Esophagus squamous epithelium (tissue), 5 donors: ENCODE measurements at regions not wholly inside any gene's neighbourhood (a gene's known extent, or its start where the extent isn't known, plus 50 kb on each side); places are given as distances from the start of the nearest gene placed in this dataset.

Source experiments
- DNase-seq: peaks from one replicate; lab custom pipeline; 2025; lab: John Stamatoyannopoulos, UW
- H3K27ac ChIP-seq, 4 donors: fragments of 200-600 bp; sonication (generic); one replicate each; pipeline ENCODE4 v1.5.1; 2016 to 2019; ENCODE audit warnings: mild to moderate bottlenecking in 1 of 4
- H3K27me3 ChIP-seq, 4 donors: fragments of 200-600 bp; sonication (generic); 1 replicate in 3 of 4; 2 replicates in 1 of 4; pipeline versions ENCODE4 v1.5.1 to v1.6.0; 2017 to 2021; ENCODE audit warnings: antibody characterized with exemption in 1 of 4
- H3K36me3 ChIP-seq, 3 donors: fragments of 200-600 bp; sonication (generic); one replicate each; pipeline ENCODE4 v1.5.1; 2016 to 2019
- H3K4me1 ChIP-seq, 3 donors: fragments of 200-600 bp; sonication (generic); one replicate each; pipeline ENCODE4 v1.5.1; 2017 to 2019
- H3K4me3 ChIP-seq, 4 donors: fragments of 200-600 bp; sonication (generic); 1 replicate in 3 of 4; 2 replicates in 1 of 4; pipeline ENCODE4 v1.5.1; 2016 to 2019; ENCODE audit warnings: mild to moderate bottlenecking in 2 of 4, moderate library complexity in 1 of 4
- H3K9me3 ChIP-seq, 3 donors: fragments of 200-600 bp; sonication (generic); one replicate each; pipeline ENCODE4 v1.5.1; 2016 to 2019
- CTCF ChIP-seq, 6 experiments: fragments of 450-650 bp in 4 of 6; fragments of 200-600 bp in 2 of 6; sonication (generic) in 2 of 6; IDR thresholded peaks; one replicate each; pipeline ENCODE4 v1.5.1; 2016 to 2019; ENCODE audit warnings: antibody characterized with exemption in 6 of 6, mild to moderate bottlenecking in 4 of 6, moderate library complexity in 4 of 6
- POLR2A ChIP-seq, 4 donors: fragments of 450-650 bp; IDR thresholded peaks; one replicate each; pipeline ENCODE4 v1.6.1; 2017; ENCODE audit warnings: antibody characterized with exemption in 4 of 4, mild to moderate bottlenecking in 4 of 4, moderate library complexity in 3 of 4
- WGBS, 2 donors: methylation state at CpG; one replicate each; pipeline ENCODE4 v1.1.5; 2018; 5-methylcytosine and 5-hydroxymethylcytosine counted together
- intact Hi-C: fragments of 100-400 bp; cut with DNase I; formaldehyde crosslinking; loops from one replicate; pipeline ENCODE4 v1.15.0; 2022
- donor health status: DM: yes; HTN: yes; CAD: no.

GRCh38 chr2:210873631-210874030, 317.2 kb downstream of the CPS1 start:
- no peaks in the 10 kb centered on the region for H3K9me3 ChIP-seq
- no peaks in the 10 kb centered on the region for H3K4me1 ChIP-seq
- 48 to 50% methylated on average over 1 of the region's 1 CpG for WGBS, 2 donors
- H3K27ac ChIP-seq: no peak overlapping the region
- TF ChIP-seq POLR2A (IDR thresholded peaks at IDR 0.05) (no peak), CTCF (IDR thresholded peaks at IDR 0.05) (no peak)
- H3K36me3 ChIP-seq: no peaks in the 10 kb centered on the region
- H3K4me3 ChIP-seq: no peak overlapping the region
- intact Hi-C loops: no loop called here
- no peaks in the 10 kb centered on the region for H3K27me3 ChIP-seq
- no peak for DNase-seq

- Histone ChIP-seq H3K27ac (no peak overlapping the region), H3K9me3 (no peaks in the 10 kb centered on the region), H3K4me1 (no peaks in the 10 kb centered on the region), H3K36me3 (no peaks in the 10 kb centered on the region), H3K4me3 (no peak overlapping the region), H3K27me3 (no peaks in the 10 kb centered on the region)
- intact Hi-C loops: no loop called here
- no peak for DNase-seq
- WGBS, 2 donors: 31 to 73% methylated on average over 1 of the region's 1 CpG
- TF ChIP-seq POLR2A (IDR thresholded peaks at IDR 0.05): no peak
- no peak for TF ChIP-seq CTCF (IDR thresholded peaks at IDR 0.05)
Measured at GRCh38 chr2:210884227-210884626, 327.8 kb downstream of the CPS1 start.

DNA sequence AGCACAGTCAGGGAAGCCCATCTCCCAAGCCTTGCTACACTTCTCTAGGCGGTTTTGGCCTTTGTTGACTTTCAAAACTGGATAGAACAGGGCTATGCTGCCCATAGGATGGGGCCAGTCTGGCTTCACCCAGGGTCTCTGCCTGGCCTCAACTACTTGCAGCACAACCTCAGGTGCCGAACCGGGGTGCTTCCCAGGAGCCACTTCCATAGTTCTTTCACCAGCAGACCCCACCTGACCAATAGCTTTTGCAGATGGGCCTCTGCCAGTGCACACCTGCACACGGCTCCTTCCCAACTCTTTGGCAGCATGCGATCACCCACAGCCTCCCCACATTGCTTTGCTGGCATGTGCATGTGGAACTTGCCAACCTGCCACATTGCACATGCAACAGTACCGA, 331.6 kb downstream of the CPS1 start:
- WGBS, 2 donors: 73 to 80% methylated on average over 6 of the region's 6 CpGs
- DNase-seq: no peak
- H3K36me3 ChIP-seq: no peaks in the 10 kb centered on the region

DNA sequence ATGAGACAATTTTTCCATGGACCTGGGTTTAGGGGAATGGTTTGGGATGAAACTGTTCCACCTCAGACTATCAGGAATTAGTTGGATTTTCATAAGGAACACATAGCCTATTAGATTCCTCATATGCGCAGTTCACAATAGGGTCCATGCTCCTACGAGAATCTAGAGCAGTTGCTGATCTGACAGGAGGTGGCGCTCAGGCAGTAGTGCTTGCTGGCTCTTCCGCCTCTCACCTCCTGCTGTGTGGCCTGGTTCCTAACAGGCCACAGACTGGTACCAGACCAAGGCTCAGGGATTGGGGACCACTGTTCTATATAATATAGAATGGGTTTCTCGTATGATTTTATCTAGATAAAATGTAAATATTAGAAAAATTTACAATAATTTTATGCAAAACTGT, 338.7 kb downstream of the CPS1 start:
- 77 to 87% methylated on average over 5 of the region's 5 CpGs for WGBS, 2 donors
- H3K4me1 ChIP-seq: no peaks in the 10 kb centered on the region
- no peak for DNase-seq
- no peaks in the 10 kb centered on the region for H3K27me3 ChIP-seq
- H3K36me3 ChIP-seq: no peaks in the 10 kb centered on the region
- intact Hi-C loops: no loop called here
- H3K9me3 ChIP-seq: no peaks in the 10 kb centered on the region
- H3K4me3 ChIP-seq: no peak overlapping the region
- H3K27ac ChIP-seq: no peak overlapping the region
- TF ChIP-seq POLR2A (IDR thresholded peaks at IDR 0.05) (no peak), CTCF (IDR thresholded peaks at IDR 0.05) (no peak)

More for the DNA sequence above, 331.6 kb downstream of the CPS1 start:
- H3K27ac ChIP-seq: no peak overlapping the region
- no peaks in the 10 kb centered on the region for H3K27me3 ChIP-seq
- intact Hi-C loops: no loop called here
- H3K4me3 ChIP-seq: no peak overlapping the region
- TF ChIP-seq POLR2A (IDR thresholded peaks at IDR 0.05) (no peak), CTCF (IDR thresholded peaks at IDR 0.05) (no peak)
- no peaks in the 10 kb centered on the region for H3K4me1 ChIP-seq
- H3K9me3 ChIP-seq: no peaks in the 10 kb centered on the region

GRCh38 chr2:210899131-210899530, 342.7 kb downstream of the CPS1 start:
- H3K4me1 ChIP-seq: no peaks in the 10 kb centered on the region
- DNase-seq: no peak
- no peak overlapping the region for H3K27ac ChIP-seq
- no peak overlapping the region for H3K4me3 ChIP-seq
- H3K27me3 ChIP-seq: no peaks in the 10 kb centered on the region
- intact Hi-C loops: no loop called here
- 52 to 59% methylated on average over 3 of the region's 3 CpGs for WGBS, 2 donors
- TF ChIP-seq CTCF (IDR thresholded peaks at IDR 0.05) (no peak), POLR2A (IDR thresholded peaks at IDR 0.05) (no peak)
- H3K9me3 ChIP-seq: no peaks in the 10 kb centered on the region
- H3K36me3 ChIP-seq: no peaks in the 10 kb centered on the region
